ENCODE measurements at regions not wholly inside any gene's neighbourhood (a gene's known extent, or its start where the extent isn't known, plus 50 kb on each side); places are given as distances from the start of the nearest gene placed in this dataset.

DNA sequence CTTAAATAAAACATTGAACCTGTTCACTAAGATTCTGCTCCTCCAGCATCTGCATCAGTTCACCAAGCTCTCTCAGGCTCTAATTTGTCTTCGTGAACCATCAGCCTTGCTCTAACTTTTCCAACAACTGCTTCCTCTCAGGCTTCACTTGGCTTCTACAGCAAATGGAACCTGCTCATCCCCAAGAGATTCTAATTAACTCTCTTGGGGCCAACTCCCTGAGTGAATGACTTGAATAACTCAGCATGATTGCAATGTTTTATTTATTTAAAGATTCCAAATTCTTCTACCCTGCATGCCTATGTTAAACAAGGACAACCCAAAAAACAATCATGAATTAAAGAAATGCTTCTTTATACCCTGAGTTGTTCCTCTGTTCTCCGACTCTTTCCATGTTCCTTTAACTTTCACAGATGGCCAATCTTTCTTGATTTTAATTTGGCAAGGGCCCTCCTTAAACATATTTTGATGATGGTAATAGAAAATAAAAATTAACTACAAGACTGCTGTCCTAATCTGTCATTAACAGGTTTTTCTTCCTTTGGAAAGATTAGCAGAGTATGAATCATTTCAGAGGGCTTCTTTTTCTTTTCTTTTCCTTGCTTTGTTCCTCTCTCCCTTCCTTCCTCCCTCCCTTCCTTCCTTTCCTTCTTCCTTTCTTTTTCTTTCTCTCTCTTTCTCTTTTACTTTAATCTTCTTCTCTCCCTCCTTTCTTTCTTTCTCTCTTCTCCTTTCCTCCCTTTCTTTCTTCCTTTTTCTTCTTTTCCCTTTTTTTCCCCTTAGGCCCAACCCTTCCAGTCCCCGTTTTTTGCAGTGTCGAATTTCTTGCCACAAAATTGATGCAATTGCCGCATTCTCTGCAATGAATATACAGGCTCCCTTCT lies 195.0 kb upstream of the RHOBTB1 start:
- DNase-seq, result no peak

DNA sequence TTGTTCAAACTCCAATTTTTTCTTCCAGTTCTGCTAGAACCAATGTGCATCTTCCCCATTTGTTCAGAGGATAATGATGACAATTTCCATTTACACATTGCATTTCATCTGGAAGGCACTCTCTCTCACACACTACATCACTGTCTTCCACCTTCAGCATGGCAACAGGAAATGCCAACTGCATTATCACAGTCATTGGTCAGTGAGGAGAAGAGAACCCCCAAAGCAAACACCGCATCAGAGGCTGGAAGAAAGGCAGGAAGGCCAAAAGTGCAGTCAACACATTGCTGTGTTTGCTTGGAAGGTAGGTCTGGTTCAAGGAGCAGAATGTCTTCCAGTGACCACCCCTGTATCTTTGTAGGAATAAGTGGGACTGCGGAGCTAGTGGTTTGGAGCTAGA lies 192.2 kb upstream of the RHOBTB1 start:
- no peak for DNase-seq

DNA sequence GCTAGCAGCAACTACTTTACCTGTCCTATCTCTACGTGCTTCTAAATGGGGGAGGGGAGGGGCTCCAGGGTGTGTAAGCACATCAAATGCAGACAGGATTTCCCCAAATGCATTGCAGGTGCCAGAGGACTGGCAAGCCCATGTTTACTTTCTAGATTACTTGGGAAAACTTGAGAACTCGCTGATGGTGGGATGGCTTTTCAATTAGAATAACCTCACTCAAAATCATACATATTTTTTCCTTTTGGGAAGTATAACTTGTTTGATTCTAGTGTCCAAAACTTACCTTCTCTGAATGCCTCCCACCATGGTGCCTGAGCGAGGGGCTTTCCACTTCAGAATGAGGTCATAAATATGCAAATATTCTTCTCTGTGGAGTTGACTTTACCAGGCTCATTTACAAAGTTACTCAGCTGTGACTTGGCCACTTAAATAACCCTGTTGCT lies 191.3 kb upstream of the RHOBTB1 start:
- no peak for DNase-seq

DNA sequence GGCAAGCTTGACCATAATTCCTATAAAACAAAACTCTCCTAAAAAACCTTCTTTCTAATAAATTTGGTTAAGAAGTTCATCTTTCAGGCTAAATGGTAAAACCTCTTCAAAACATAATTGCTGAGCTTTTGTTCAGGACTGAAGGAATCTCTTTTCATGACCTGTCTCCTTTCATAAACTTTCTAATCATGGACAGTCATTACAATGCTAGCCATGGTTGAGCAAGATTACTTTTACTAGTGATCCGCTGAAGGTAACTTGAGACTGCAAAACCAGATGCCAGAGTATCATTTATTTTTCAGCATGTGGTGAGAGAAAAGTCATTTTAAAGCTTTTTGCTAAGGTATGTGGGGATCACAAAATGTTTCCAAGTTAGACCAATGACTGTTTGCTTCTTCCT lies 186.4 kb upstream of the RHOBTB1 start:
- no peak for DNase-seq

DNA sequence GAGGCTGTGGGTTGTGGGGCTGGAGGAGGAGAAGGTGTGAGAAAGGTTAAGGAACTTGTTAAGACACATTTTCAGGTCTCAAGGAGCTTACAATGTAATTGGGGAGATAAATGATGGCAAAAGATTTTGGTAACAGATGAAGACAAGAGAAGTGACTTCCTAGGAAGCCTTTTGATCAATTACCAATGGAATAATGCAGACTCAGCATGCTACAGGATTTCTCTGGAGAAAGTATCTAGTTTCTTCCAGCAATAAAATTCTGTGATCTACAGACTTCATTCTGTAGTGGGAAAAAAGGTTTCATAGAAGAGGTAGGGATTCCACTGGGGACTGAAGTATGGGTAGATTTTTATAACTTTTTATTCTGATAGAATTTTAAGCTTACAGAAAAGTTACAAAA lies 184.2 kb upstream of the RHOBTB1 start:
- no peak for DNase-seq

DNA sequence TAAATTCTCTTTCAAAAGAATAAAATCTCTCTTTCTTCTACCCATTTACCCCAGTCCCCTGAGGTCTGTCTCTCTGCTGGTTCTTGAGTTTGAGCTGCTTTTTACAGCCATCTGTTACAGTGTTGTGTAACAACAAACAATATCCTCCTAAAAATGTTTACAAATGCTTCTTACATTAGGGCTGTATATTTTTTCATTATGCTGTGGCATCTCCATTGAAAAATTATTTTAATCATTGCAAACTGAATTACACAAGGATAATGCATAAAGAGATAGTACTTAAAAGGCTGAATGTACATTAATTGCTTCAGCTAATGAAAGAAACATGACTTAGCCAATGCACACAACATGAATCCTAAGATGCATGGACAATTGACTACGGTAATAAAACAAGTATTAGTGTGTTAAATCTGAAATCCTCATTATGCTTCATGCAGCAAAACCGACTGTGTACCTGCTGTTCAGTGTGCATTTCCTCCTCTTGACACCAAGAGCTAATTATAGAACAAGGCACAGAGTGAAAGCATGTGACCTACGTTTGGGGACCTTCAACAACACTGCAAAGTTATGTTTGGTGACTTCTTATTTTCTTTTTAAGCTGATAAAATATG lies 181.7 kb upstream of the RHOBTB1 start:
- no peak for DNase-seq

DNA sequence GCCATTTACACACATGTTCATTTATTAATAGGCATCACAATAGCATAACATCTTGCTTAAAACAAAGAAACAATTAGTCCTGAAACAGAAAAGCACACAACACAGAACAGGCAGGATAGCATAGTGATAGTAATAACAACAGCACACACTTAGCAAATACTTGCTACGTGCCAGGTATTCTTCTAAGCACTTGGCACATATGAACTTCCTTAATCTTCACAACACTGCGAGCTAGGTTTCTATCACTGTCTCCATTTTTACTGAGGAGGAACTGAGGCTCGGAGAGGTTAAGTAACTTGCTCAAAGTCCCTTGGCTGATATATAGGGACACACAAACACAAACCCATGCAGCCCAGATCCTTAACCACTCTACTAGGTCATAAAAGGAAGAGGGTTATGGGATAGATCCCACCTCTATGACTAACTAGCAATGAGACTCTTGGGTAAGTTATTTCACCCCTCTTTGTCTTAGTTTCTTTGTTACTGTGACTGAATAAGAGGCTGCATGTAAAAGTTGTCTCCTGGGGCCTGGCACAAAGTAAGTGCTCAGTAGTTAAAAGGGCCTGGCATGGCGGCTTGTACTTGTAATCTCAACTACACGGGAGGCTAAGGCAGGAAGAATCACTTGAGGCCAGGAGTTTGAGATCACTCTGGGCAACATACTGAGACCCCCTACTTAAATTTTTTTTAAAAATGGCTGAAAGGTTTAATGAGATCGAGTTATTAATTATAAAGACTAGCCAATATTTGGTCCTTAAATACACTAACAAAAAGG lies 181.0 kb upstream of the RHOBTB1 start:
- no peak for DNase-seq

DNA sequence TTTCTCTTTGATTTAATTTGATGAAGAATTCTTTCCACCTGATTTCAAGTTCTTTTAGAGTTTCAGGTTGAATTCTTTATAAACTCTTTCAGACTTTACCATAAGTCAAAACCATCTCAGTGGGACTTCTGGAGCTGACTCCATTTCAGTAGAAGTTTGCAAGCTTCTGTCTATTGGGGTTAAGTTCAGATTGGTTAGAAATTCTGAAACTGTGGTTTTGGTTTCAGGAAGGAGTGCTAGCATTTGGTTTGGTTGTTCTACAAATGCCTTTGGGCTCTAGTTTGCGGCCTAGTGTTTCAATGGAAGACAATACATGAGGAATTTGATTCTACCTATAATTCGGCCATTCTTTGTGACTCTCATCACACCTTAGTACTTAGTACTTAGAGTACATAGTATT lies 176.8 kb upstream of the RHOBTB1 start:
- no peak for DNase-seq

DNA sequence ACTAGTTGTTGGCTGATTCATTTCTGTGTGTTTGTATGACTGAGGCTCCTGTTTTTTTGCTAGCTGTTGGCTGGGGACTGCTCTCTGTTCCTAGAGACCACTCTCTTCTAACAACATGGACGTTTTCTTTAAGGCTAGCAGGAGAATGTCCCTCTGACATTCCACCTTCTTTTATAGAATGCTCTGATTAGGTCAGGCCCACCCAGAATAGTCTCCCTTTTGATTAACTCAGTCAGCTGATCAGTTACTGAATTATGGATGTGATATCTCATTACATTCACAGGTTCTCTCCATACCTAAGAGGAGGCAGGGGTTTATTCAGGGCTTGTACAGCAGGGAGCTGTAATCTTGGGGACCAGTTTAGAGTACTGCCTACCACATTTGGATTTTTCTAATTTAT lies 175.6 kb upstream of the RHOBTB1 start:
- DNase-seq, result no peak

DNA sequence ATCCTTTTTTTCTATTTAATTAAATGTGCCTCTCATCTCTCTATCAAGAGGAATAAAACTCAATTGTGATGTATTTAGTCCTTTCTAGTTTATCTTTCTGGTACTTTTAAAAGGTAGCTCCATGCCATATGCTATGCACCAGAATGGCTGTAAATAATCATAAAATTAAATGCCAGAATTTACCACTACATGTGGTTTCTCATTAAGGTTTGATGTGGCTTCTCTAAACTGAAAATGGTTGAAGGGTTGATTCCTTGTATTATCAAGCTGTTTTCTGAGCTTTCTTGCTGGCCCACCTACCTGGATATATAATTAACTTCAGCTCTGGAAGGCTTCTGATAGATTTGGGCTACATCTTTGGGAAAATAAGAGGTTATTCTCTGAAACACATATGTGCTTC lies 171.9 kb upstream of the RHOBTB1 start:
- no peak for DNase-seq

DNA sequence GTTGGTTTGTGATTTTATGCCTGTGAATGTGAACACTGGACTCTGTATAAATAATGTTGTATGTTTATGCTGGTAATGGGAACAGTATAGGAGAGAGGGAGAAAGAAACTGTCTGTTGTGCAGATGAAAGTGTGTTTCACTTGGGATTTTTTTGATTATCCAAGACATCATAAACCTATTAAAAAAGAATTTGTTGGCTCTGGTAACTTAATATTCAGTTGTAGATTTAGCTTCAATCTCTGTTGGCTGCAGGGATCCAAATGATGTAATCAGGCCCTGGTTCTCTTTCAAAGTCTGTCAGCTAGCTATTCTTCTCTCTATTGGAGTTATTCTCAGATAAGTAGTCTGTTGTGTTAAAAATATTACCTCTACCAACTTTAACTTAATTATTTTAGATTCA lies 168.8 kb upstream of the RHOBTB1 start:
- peak; percentile 84 for DNase-seq

DNA sequence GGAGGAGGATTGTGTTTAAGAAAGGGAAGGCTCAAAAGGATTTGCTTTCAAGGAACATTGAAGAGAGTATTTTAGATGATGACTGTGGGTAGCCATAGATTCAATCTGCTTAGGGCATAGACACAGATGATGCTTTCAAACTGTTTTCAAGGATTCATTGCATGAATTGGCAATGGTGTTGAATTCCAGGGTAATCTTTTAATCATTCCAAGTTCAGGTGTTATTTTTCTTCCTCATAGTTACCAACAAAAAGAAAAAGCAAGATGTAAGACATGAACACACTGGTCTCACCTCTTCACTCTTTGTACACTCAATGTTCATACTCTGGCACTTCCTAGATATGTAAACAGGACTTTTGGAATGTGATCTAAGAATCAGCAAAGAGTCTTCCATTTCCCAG lies 167.0 kb upstream of the RHOBTB1 start:
- no peak for DNase-seq

DNA sequence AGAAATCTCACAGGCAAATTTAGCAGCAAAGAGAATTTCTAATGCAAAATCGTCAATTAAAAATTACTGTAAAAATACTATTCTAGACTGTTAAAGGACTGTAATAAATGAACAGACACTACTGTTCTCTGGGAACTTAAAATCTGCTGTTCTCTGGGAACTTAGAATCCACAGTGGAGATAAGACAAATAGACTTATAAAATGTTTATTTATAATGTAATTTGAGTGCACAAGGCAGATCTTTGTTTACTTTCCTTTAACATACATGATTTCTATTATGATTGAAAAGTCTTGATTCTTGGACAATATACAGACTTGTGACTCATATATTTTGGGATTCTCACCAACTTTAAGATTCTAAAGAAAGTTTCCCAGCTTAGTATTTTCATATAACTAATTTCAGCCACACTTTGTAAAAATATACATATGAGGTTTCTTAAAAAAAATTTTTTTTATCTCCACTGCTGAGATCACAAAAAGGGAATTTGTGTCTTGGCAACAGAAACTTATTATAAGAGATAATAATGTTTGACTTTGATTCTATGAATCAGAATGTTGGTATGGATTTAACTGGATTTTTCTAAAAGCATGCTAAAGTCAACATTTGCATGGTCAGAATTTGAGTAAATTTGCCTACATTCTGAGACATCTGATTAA lies 166.3 kb upstream of the RHOBTB1 start:
- peak; percentile 28 for DNase-seq

DNA sequence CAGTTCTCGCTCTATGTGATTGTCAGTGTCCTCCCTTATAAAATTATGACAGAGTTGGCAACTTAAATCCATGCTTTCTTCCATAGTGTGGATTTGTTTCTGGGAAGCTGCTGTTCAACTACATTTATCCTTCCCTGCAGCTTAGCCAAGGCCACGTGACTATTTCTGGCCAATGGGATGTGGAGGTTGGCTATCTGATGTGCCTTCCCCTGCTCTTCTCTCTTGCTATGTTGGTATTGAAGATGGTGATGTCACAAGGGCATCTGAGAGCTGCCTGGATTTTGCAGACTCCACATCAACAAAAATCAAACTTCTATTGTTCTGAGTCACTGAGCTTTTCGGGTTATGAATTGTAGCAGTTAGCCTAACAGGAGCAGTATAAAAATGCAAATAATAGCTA lies 164.9 kb upstream of the RHOBTB1 start:
- no peak for DNase-seq

DNA sequence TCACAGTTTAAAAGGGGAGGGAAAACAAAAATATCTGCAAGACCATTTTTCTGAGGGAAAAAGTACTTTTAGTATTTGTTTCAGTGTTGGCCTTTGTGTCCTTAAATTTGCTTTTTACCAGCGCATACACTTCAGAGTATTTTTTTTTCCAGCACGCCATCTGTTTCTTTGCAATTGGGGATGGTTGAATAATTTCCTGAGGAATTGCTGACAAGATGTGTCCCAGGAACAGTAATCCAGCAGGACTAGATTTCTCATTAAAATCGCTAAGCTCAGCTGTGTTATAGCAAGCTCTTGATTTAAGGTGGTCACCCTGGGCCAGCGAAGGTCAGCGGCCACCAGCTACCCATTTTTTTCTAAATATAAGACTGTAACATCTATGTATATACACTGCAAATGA lies 156.9 kb upstream of the RHOBTB1 start:
- DNase-seq, result peak; percentile 70

DNA sequence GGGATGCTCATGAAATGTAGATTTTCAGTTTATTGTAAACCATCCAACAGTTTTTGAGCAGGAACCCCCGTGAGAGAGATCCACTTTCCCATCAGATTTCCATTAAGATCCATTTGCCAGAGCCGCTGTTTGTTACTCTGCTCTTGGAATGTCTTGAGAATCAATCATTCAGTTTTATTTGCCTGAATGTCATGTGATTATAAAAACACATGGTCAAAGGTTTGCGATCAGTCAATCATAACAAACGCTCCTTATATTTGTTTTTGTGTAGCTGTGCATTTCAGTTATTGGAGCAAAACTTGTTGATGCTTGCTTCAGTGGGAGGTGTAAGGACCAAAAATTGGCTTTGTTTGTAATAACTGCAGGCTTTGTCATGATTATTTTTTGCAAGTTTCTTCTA lies 155.8 kb upstream of the RHOBTB1 start:
- peak; percentile 68 for DNase-seq

DNA sequence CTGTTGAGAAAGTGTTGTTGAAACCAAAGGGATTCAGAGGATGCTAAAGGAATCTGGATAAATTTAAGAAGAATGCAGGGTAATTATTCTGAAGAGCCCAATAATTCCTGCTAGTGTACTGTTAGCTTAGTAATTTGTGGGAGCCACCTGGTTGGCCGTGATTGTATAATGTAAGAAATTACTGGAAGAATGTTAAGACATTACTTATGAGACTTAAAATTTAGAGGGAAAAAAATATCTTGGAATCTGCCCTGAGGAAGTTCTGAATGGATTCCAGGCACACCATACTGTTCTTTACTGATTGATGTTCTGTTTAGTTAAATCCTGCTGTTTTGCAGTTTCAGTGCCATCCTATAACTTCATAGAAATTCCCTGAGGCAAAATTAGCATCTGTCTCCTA lies 155.0 kb upstream of the RHOBTB1 start:
- peak; percentile 21 for DNase-seq

DNA sequence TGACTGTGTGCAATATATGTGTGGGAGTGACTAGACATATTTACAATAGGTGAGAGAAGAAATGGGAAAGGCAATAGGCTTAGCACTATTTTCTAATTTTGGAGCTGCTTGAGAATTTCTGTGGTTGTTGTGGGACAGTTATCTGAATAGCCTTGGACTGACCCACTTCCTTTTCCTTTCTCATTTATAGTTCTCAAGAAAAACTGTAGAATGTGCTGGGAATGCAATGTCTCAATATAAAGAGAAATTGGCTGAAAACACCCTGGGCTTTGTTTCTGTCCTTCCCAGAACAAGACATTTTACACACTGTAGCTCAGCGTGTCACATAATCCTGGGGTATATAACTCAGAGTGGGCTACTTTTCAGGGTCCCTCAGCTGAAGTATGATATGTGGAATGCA lies 153.0 kb upstream of the RHOBTB1 start:
- no peak for DNase-seq

DNA sequence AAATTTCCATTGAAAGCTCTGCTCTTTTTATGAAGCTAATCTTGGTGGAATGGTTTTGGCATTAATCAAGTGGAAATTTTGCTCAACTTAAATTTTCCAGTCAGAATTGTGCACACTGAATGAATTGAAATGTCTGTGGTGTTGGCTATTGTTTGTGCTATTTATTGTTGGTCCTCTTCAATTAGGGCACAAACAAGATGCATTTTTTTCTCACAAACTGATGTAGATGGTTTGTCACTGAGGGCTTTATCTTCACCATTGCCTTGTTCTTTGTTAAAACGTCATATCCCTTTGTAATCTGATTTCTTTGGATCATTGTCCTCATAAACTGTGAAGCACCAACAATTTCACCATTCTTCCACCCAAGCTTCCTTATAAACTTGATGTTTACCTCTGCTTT lies 152.1 kb upstream of the RHOBTB1 start:
- no peak for DNase-seq

DNA sequence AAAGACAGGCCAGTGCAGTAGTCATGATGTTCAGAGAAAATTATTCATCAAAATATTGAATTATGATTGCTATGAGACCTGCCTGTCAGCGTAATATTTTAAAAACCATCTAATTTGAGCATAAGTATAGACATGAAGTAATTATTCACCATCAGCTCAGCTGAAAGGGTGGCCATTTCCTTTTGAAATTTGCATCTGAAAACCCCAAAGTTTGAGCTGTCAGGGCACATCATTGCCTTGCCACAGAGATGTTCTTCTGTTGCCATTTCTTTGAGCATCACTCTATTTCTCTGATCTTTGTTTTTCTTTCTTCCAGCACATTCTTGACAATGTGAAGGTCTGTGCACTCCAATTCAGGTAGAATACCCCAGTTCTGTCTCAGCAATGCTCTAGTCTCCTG lies 147.5 kb upstream of the RHOBTB1 start:
- DNase-seq, result no peak

DNA sequence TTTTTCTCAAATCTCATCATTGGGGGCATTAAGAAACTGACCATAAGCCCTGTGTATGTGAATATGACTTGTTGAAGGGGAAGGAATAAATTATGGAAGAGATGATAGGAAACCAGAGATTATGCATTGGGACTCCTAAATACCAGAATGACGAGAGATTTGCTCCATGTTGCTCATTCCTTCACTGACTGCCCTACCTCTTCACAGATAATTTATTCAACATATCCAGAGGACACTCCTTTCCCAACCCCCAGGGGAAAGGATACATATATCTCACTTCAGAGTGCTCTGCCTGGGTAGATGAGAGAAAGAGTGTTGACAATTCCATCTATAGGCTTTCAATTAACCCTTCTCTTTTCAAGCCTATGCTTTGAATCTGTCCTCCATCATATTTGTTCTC lies 145.3 kb upstream of the RHOBTB1 start:
- DNase-seq, result no peak

DNA sequence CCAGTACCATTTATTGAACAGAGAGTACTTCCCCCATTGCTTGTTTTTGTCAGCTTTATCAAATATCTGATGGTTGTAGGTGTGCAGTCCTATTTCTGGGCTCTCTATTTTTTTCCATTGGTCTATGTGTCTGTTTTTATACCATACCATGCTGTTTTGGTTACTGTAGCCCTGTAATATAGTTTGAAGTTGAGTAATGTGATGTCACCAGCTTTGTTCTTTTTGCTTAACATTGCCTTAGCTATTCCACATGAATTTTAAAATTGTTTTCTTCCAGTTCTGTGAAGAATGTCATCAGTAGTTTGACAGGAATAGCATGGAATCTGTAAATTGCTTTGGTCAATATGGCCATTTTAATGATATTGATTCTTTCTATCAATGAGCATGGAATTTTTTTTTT lies 140.5 kb upstream of the RHOBTB1 start:
- DNase-seq, result no peak

DNA sequence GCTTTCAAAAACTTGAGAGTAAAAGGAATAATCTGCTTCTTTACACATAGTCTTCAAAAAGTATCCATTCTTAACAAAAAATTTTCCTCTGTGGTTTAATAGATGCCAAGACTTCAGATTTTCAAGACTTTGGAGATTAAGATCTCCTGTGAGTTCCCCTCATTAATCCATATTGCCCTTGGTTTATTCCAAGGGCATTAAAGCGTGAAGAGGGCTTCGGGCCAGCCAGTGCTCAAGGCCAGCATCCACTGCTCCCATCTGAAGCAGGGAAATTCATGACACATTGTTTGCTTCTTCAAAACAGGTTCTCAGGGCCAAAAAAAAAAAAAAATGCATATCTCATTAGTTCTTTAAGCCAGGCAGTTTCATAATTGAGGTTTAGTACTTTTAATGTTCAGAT lies 137.3 kb upstream of the RHOBTB1 start:
- DNase-seq, result no peak

All from skin of body (tissue), 1 donor.